Nephron progenitor cell (in vitro differentiated cells): ENCODE measurements at regions not wholly inside any gene's neighbourhood (a gene's known extent, or its start where the extent isn't known, plus 50 kb on each side); places are given as distances from the start of the nearest gene placed in this dataset.

Experiments used
- DNase-seq: peaks from one replicate; pipeline ENCODE4 v3.0.0; 2021
- H3K27ac Mint-ChIP-seq: 2 replicates; pipeline ENCODE4 v1.8.0; 2021; ENCODE audit warnings: mild to moderate bottlenecking, moderate library complexity, mixed read lengths
- H3K27me3 Mint-ChIP-seq: 2 replicates; pipeline ENCODE4 v1.8.0; 2021; ENCODE audit warnings: mild to moderate bottlenecking, low read depth, mixed read lengths; ENCODE audit not compliant: poor library complexity
- H3K36me3 Mint-ChIP-seq: 2 replicates; pipeline ENCODE4 v1.8.0; 2021; ENCODE audit warnings: low read depth, mixed read lengths
- H3K4me1 Mint-ChIP-seq: 2 replicates; pipeline ENCODE4 v1.8.0; 2021; ENCODE audit warnings: mixed read lengths
- H3K4me3 Mint-ChIP-seq: 2 replicates; pipeline ENCODE4 v1.8.0; 2021; ENCODE audit warnings: mild to moderate bottlenecking, moderate library complexity, mixed read lengths
- H3K9me3 Mint-ChIP-seq: 2 replicates; pipeline ENCODE4 v1.8.0; 2021; ENCODE audit warnings: mild to moderate bottlenecking, moderate library complexity, mixed read lengths
- TF ChIP-seq, protein P1 (sequence below): fragments of 200-600 bp; sonication (generic); IDR thresholded peaks from 2 replicates; pipeline ENCODE4 v1.5.0; 2021; ENCODE audit warnings: antibody characterized with exemption

DNA sequence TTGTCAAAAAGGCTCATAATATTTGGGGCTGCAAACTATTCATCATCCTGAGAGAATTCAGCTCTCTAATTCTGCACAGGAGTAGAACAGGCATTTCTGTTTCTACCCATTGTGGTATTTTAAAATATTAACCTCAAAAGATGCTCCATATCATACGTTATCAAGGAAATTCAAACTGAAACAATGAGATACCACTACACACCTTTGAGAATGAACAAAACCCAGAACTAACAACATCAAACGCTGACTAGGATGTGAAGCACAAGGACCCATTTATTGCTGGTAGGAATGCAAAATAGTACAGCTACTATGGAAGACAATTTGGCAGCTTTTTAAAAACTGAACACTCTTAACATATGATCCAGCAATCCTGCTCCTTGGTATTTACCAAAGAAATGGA, 171.8 kb downstream of the DUSP6 start:
- H3K27me3 Mint-ChIP-seq: peaks cover 2% of the 10 kb centered on the region
- no peak for DNase-seq
- H3K4me1 Mint-ChIP-seq: no peaks in the 10 kb centered on the region
- H3K27ac Mint-ChIP-seq: no peak overlapping the region
- H3K36me3 Mint-ChIP-seq: no peaks in the 10 kb centered on the region
- no peaks in the 10 kb centered on the region for H3K9me3 Mint-ChIP-seq
- no peak overlapping the region for H3K4me3 Mint-ChIP-seq
- TF ChIP-seq, protein P1, sequence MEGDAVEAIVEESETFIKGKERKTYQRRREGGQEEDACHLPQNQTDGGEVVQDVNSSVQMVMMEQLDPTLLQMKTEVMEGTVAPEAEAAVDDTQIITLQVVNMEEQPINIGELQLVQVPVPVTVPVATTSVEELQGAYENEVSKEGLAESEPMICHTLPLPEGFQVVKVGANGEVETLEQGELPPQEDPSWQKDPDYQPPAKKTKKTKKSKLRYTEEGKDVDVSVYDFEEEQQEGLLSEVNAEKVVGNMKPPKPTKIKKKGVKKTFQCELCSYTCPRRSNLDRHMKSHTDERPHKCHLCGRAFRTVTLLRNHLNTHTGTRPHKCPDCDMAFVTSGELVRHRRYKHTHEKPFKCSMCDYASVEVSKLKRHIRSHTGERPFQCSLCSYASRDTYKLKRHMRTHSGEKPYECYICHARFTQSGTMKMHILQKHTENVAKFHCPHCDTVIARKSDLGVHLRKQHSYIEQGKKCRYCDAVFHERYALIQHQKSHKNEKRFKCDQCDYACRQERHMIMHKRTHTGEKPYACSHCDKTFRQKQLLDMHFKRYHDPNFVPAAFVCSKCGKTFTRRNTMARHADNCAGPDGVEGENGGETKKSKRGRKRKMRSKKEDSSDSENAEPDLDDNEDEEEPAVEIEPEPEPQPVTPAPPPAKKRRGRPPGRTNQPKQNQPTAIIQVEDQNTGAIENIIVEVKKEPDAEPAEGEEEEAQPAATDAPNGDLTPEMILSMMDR: no peak

DNA sequence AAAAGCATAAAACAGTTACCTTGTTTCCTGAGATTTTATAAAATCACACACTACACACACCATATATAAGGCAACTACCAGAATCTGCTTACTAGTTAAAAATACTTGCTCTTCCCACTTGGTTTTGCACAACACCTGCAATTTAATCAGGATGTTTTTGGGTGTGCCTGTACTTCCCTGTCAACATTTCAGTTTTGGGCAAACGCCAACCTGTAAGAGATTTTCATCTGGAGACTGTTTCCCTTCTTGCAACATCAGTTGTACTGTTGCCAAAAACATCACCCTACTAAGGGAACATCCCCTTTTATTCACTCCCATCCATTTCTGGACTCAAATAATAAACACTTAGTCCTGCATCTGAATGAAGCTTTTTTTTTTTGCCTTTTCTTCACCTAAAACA, 172.3 kb downstream of the DUSP6 start:
- no peaks in the 10 kb centered on the region for H3K36me3 Mint-ChIP-seq
- H3K4me1 Mint-ChIP-seq: no peaks in the 10 kb centered on the region
- TF ChIP-seq, protein P1: no peak
- H3K9me3 Mint-ChIP-seq: no peaks in the 10 kb centered on the region
- DNase-seq: no peak
- peaks cover 2% of the 10 kb centered on the region for H3K27me3 Mint-ChIP-seq
- H3K4me3 Mint-ChIP-seq: no peak overlapping the region
- H3K27ac Mint-ChIP-seq: no peak overlapping the region

DNA sequence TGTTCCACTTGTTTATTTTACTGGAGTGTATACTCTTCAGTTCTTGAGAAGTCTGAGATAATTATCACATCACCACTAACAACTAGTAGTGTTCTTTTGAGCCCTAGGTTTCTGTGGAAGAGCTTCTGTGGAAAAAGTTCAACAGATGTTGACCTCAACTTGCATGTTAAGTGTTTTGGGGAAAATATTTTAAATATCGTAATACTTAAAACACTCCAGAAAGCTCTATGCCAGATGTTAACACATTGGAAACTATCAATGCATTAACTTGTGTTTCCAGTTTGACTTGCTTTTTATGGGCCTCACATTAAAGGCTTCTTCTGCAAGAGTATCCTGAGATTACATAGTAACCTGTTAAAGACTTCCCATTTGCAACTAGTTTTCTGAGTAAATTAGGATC, 173.1 kb downstream of the DUSP6 start:
- H3K36me3 Mint-ChIP-seq: no peaks in the 10 kb centered on the region
- no peak overlapping the region for H3K4me3 Mint-ChIP-seq
- H3K27ac Mint-ChIP-seq: no peak overlapping the region
- TF ChIP-seq, protein P1: no peak
- H3K4me1 Mint-ChIP-seq: no peaks in the 10 kb centered on the region
- no peak for DNase-seq
- no peaks in the 10 kb centered on the region for H3K9me3 Mint-ChIP-seq
- peaks cover 2% of the 10 kb centered on the region for H3K27me3 Mint-ChIP-seq

DNA sequence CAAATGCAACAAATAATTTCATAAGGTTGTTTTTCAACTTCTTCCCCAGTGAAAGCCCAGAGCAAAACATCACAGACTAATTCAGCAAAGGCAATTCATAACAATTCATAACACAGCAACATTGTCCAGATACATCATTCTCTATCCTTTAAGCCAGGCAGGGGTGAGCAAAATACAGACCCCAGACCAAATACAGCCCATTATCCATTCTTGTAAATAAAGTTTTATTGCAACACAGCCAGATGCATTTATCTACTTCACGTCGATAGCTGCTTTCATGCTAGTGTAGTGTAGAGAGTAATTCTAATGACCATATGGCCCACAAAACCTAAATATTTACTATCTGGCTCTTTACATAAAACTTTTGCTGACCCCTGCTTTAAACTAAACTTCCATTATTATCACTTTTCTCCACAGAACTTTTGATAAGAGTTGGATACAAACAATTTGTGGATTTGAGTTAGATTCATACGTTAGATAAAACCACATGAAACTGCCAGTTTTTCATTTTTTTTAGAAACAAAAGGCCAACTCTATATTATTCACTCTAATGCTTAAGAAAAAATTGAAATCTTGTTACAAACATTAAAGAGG, 174.4 kb downstream of the DUSP6 start:
- TF ChIP-seq, protein P1: no peak
- DNase-seq: no peak
- H3K27ac Mint-ChIP-seq: peak overlapping the region; percentile 62
- H3K4me3 Mint-ChIP-seq: no peak overlapping the region
- no peaks in the 10 kb centered on the region for H3K4me1 Mint-ChIP-seq
- peaks cover 3% of the 10 kb centered on the region for H3K9me3 Mint-ChIP-seq
- H3K27me3 Mint-ChIP-seq: no peaks in the 10 kb centered on the region
- H3K36me3 Mint-ChIP-seq: peaks cover 2% of the 10 kb centered on the region

DNA sequence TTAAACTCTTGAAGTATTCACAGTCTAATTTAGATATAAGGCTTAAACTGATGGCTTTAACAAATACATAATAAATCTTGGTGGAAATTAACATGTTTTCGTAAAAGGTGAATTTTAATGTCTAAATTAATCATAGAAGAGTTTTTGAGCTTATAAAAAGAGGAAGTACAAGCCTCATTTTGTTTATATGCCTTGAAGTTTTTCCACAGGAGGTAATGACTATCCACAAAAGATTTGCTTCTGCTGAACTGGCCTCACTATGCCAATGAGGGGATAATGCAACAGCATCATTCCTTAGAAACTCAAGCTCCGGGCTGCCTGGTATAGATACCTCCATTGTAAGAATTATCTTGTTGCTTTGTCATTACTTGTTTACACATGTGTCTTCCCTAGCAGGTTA, 175.6 kb downstream of the DUSP6 start:
- TF ChIP-seq, protein P1: no peak
- peaks cover 10% of the 10 kb centered on the region for H3K36me3 Mint-ChIP-seq
- no peaks in the 10 kb centered on the region for H3K4me1 Mint-ChIP-seq
- H3K27ac Mint-ChIP-seq: no peak overlapping the region
- no peak overlapping the region for H3K4me3 Mint-ChIP-seq
- no peak for DNase-seq
- no peaks in the 10 kb centered on the region for H3K27me3 Mint-ChIP-seq
- peaks cover 10% of the 10 kb centered on the region for H3K9me3 Mint-ChIP-seq

DNA sequence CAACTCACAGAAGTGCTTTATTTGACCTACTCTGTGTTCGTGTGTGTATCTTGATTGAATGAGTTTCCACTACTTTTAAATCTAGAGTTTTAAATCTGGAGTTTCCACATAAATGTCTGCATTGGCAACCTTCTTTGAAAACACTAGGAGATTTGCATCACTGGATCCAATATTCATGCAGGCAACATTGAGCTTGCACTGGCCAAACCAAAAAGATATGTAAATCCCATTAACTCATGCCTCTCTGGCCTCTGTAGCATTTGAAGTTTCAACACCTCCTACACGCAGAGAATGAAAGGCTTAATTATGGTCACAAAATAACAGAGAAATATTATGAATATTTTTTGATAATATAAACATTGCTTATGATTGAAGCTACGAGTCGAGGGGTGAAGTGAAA, 178.6 kb downstream of the DUSP6 start:
- Mint-ChIP-seq H3K27me3 (no peaks in the 10 kb centered on the region), H3K4me1 (no peaks in the 10 kb centered on the region), H3K4me3 (no peak overlapping the region), H3K9me3 (peaks cover 32% of the 10 kb centered on the region), H3K27ac (no peak overlapping the region), H3K36me3 (peaks cover 23% of the 10 kb centered on the region)
- no peak for DNase-seq
- TF ChIP-seq, protein P1: no peak
